ENCODE measurements at regions not wholly inside any gene's neighbourhood (a gene's known extent, or its start where the extent isn't known, plus 50 kb on each side); places are given as distances from the start of the nearest gene placed in this dataset.
"Not testable (repeated sequence)": the region's sequence is repeated elsewhere in the genome, so short reads cannot be mapped to it uniquely, and the experiment has no call there.

DNA sequence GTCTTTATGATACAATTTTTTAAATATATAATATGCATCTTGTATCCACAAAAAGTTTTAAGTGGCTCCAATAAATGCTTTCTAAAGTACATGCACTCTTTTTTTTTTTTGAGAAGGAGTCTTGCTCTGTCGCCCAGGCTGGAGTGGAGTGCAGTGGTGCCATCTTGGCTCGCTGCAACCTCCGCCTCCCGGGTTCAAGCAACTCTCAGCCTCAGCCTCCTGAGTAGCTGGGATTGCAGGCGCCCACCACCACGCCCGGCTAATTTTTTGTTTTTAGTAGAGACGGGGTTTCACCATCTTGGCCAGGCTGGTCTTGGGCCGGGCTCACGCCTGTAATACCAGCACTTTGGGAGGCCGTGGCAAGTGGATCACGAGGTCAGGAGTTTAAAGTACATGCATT, 832.8 kb upstream of the MIR17HG start:
- POLR2A ChIA-PET; H3K27ac ChIP-seq (ENCODE audit: insufficient read depth in 1 of 2, low read depth in 1 of 2, low read length in 2 of 2, poor library complexity in 1 of 2, severe bottlenecking in 2 of 2); H3K9me3 ChIP-seq (ENCODE audit: control extremely low read depth in 1 of 5, control insufficient read depth in 4 of 5, insufficient read depth in 2 of 5, low read depth in 1 of 5, low read length in 4 of 5); H3K36me3 ChIP-seq (ENCODE audit: control insufficient read depth in 4 of 4, insufficient read depth in 4 of 4, low read length in 3 of 4); H3K27me3 ChIP-seq (replicated peaks in 2 of 5; ENCODE audit: control insufficient read depth in 4 of 5, insufficient read depth in 5 of 5, low read length in 4 of 5); DNase-seq; H3K4me3 ChIP-seq (ENCODE audit: control insufficient read depth in 1 of 7, extremely low read depth in 1 of 7, insufficient read depth in 4 of 7, low read depth in 2 of 7, low read length in 6 of 7); H3K4me1 ChIP-seq (ENCODE audit: control extremely low read depth in 1 of 4, control insufficient read depth in 4 of 4, insufficient read depth in 4 of 4, low read length in 3 of 4); CTCF ChIA-PET: not testable (repeated sequence)
- WGBS (ENCODE audit: insufficient coverage), result 99% methylated on average over 11 of the region's 12 CpGs

GRCh38 chr13:90518417-90518816, 829.1 kb upstream of the MIR17HG start:
- Histone ChIP-seq H3K9me3 (ENCODE audit: control extremely low read depth in 1 of 5, control insufficient read depth in 4 of 5, insufficient read depth in 2 of 5, low read depth in 1 of 5, low read length in 4 of 5) (peaks cover 0 to 19% (median 3%) of the 10 kb centered on the region in 5 experiments), H3K27me3 (replicated peaks in 2 of 5; ENCODE audit: control insufficient read depth in 4 of 5, insufficient read depth in 5 of 5, low read length in 4 of 5) (no peaks in the 10 kb centered on the region)
- POLR2A ChIA-PET, result no interaction called here

GRCh38 chr13:90519157-90519556, 828.3 kb upstream of the MIR17HG start:
- no peaks in the 10 kb centered on the region for H3K4me1 ChIP-seq (ENCODE audit: control extremely low read depth in 1 of 4, control insufficient read depth in 4 of 4, insufficient read depth in 4 of 4, low read length in 3 of 4)
- H3K27me3 ChIP-seq (replicated peaks in 2 of 5; ENCODE audit: control insufficient read depth in 4 of 5, insufficient read depth in 5 of 5, low read length in 4 of 5), result no peaks in the 10 kb centered on the region
- peaks cover 0 to 19% (median 3%) of the 10 kb centered on the region in 5 experiments for H3K9me3 ChIP-seq (ENCODE audit: control extremely low read depth in 1 of 5, control insufficient read depth in 4 of 5, insufficient read depth in 2 of 5, low read depth in 1 of 5, low read length in 4 of 5)
- DNase-seq, result no peak
- H3K27ac ChIP-seq (ENCODE audit: insufficient read depth in 1 of 2, low read depth in 1 of 2, low read length in 2 of 2, poor library complexity in 1 of 2, severe bottlenecking in 2 of 2), result no peak overlapping the region
- 50% methylated on average over 2 of the region's 3 CpGs for WGBS (ENCODE audit: insufficient coverage)
- H3K36me3 ChIP-seq (ENCODE audit: control insufficient read depth in 4 of 4, insufficient read depth in 4 of 4, low read length in 3 of 4), result no peaks in the 10 kb centered on the region
- H3K4me3 ChIP-seq (ENCODE audit: control insufficient read depth in 1 of 7, extremely low read depth in 1 of 7, insufficient read depth in 4 of 7, low read depth in 2 of 7, low read length in 6 of 7), result no peak overlapping the region
- ChIA-PET CTCF (no interaction called here), POLR2A (no interaction called here)

More at GRCh38 chr13:90518417-90518816, 829.1 kb upstream of the MIR17HG start:
- Histone ChIP-seq H3K27ac (ENCODE audit: insufficient read depth in 1 of 2, low read depth in 1 of 2, low read length in 2 of 2, poor library complexity in 1 of 2, severe bottlenecking in 2 of 2) (no peak overlapping the region), H3K36me3 (ENCODE audit: control insufficient read depth in 4 of 4, insufficient read depth in 4 of 4, low read length in 3 of 4) (no peaks in the 10 kb centered on the region), H3K4me3 (ENCODE audit: control insufficient read depth in 1 of 7, extremely low read depth in 1 of 7, insufficient read depth in 4 of 7, low read depth in 2 of 7, low read length in 6 of 7) (no peak overlapping the region), H3K4me1 (ENCODE audit: control extremely low read depth in 1 of 4, control insufficient read depth in 4 of 4, insufficient read depth in 4 of 4, low read length in 3 of 4) (no peaks in the 10 kb centered on the region)
- no peak for DNase-seq
- CTCF ChIA-PET, result no interaction called here

GRCh38 chr13:90526711-90527110, 820.8 kb upstream of the MIR17HG start:
- DNase-seq, result peak in 1 of 3 donors; percentile 13
- 10% methylated on average over 1 of the region's 1 CpG for WGBS (ENCODE audit: insufficient coverage)
- no peak overlapping the region for H3K27ac ChIP-seq (ENCODE audit: insufficient read depth in 1 of 2, low read depth in 1 of 2, low read length in 2 of 2, poor library complexity in 1 of 2, severe bottlenecking in 2 of 2)
- no peaks in the 10 kb centered on the region for H3K27me3 ChIP-seq (replicated peaks in 2 of 5; ENCODE audit: control insufficient read depth in 4 of 5, insufficient read depth in 5 of 5, low read length in 4 of 5)
- POLR2A ChIA-PET, result no interaction called here
- no peaks in the 10 kb centered on the region for H3K36me3 ChIP-seq (ENCODE audit: control insufficient read depth in 4 of 4, insufficient read depth in 4 of 4, low read length in 3 of 4)
- peaks cover 0 to 11% (median 0%) of the 10 kb centered on the region in 5 experiments for H3K9me3 ChIP-seq (ENCODE audit: control extremely low read depth in 1 of 5, control insufficient read depth in 4 of 5, insufficient read depth in 2 of 5, low read depth in 1 of 5, low read length in 4 of 5)
- H3K4me1 ChIP-seq (ENCODE audit: control extremely low read depth in 1 of 4, control insufficient read depth in 4 of 4, insufficient read depth in 4 of 4, low read length in 3 of 4), result peaks cover 0 to 7% (median 5%) of the 10 kb centered on the region in 4 experiments
- H3K4me3 ChIP-seq (ENCODE audit: control insufficient read depth in 1 of 7, extremely low read depth in 1 of 7, insufficient read depth in 4 of 7, low read depth in 2 of 7, low read length in 6 of 7), result no peak overlapping the region
- CTCF ChIA-PET, result interaction anchor here (1.3 kb wide), 1 partner anchor 14 kb away, joined by 4 read pairs; no protein-coding TSS in a partner anchor

DNA sequence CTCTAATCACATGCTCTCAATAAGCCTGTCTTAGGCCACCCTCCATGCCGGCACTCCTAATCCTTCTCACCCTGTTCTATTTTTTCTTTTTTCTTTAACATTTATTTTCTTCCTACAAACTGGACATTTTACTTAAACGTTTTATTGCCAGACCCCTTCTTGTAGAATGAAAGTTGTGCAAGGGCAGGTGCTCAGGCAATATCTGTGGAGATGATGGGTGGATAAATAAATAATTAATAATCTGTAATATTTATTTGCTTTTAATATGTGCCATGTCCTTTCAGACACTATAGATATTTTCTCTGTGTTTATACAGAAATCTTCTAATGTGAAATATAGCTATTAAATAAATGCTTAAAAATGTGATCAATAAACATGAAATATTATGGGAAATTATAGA, 815.7 kb upstream of the MIR17HG start:
- Histone ChIP-seq H3K9me3 (ENCODE audit: control extremely low read depth in 1 of 5, control insufficient read depth in 4 of 5, insufficient read depth in 2 of 5, low read depth in 1 of 5, low read length in 4 of 5) (no peaks in the 10 kb centered on the region), H3K27me3 (replicated peaks in 2 of 5; ENCODE audit: control insufficient read depth in 4 of 5, insufficient read depth in 5 of 5, low read length in 4 of 5) (no peaks in the 10 kb centered on the region), H3K4me1 (ENCODE audit: control extremely low read depth in 1 of 4, control insufficient read depth in 4 of 4, insufficient read depth in 4 of 4, low read length in 3 of 4) (peaks cover 0 to 5% (median 3%) of the 10 kb centered on the region in 4 experiments), H3K4me3 (ENCODE audit: control insufficient read depth in 1 of 7, extremely low read depth in 1 of 7, insufficient read depth in 4 of 7, low read depth in 2 of 7, low read length in 6 of 7) (no peak overlapping the region), H3K36me3 (ENCODE audit: control insufficient read depth in 4 of 4, insufficient read depth in 4 of 4, low read length in 3 of 4) (no peaks in the 10 kb centered on the region), H3K27ac (ENCODE audit: insufficient read depth in 1 of 2, low read depth in 1 of 2, low read length in 2 of 2, poor library complexity in 1 of 2, severe bottlenecking in 2 of 2) (no peak overlapping the region)
- POLR2A ChIA-PET, result no interaction called here
- no CpG with 5 or more reads among the region's 2 CpGs for WGBS (ENCODE audit: insufficient coverage)
- CTCF ChIA-PET, result no interaction called here
- no peak for DNase-seq

GRCh38 chr13:90532861-90533492, 814.5 kb upstream of the MIR17HG start:
- Histone ChIP-seq H3K36me3 (ENCODE audit: control insufficient read depth in 4 of 4, insufficient read depth in 4 of 4, low read length in 3 of 4) (no peaks in the 10 kb centered on the region), H3K27ac (ENCODE audit: insufficient read depth in 1 of 2, low read depth in 1 of 2, low read length in 2 of 2, poor library complexity in 1 of 2, severe bottlenecking in 2 of 2) (no peak overlapping the region), H3K27me3 (replicated peaks in 2 of 5; ENCODE audit: control insufficient read depth in 4 of 5, insufficient read depth in 5 of 5, low read length in 4 of 5) (no peaks in the 10 kb centered on the region), H3K4me3 (ENCODE audit: control insufficient read depth in 1 of 7, extremely low read depth in 1 of 7, insufficient read depth in 4 of 7, low read depth in 2 of 7, low read length in 6 of 7) (no peak overlapping the region), H3K9me3 (ENCODE audit: control extremely low read depth in 1 of 5, control insufficient read depth in 4 of 5, insufficient read depth in 2 of 5, low read depth in 1 of 5, low read length in 4 of 5) (no peaks in the 10 kb centered on the region), H3K4me1 (ENCODE audit: control extremely low read depth in 1 of 4, control insufficient read depth in 4 of 4, insufficient read depth in 4 of 4, low read length in 3 of 4) (no peaks in the 10 kb centered on the region)
- ChIA-PET CTCF (no interaction called here), POLR2A (no interaction called here)
- WGBS (ENCODE audit: insufficient coverage), result no CpG with 5 or more reads among the region's 2 CpGs
- DNase-seq, result no peak

GRCh38 chr13:90533866-90534265, 813.6 kb upstream of the MIR17HG start:
- no peaks in the 10 kb centered on the region for H3K27me3 ChIP-seq (replicated peaks in 2 of 5; ENCODE audit: control insufficient read depth in 4 of 5, insufficient read depth in 5 of 5, low read length in 4 of 5)
- H3K4me3 ChIP-seq (ENCODE audit: control insufficient read depth in 1 of 7, extremely low read depth in 1 of 7, insufficient read depth in 4 of 7, low read depth in 2 of 7, low read length in 6 of 7), result no peak overlapping the region
- H3K4me1 ChIP-seq (ENCODE audit: control extremely low read depth in 1 of 4, control insufficient read depth in 4 of 4, insufficient read depth in 4 of 4, low read length in 3 of 4), result no peaks in the 10 kb centered on the region
- no CpG with 5 or more reads among the region's 2 CpGs for WGBS (ENCODE audit: insufficient coverage)
- no peaks in the 10 kb centered on the region for H3K9me3 ChIP-seq (ENCODE audit: control extremely low read depth in 1 of 5, control insufficient read depth in 4 of 5, insufficient read depth in 2 of 5, low read depth in 1 of 5, low read length in 4 of 5)
- H3K36me3 ChIP-seq (ENCODE audit: control insufficient read depth in 4 of 4, insufficient read depth in 4 of 4, low read length in 3 of 4), result no peaks in the 10 kb centered on the region
- POLR2A ChIA-PET, result no interaction called here
- CTCF ChIA-PET, result no interaction called here
- no peak for DNase-seq
- no peak overlapping the region for H3K27ac ChIP-seq (ENCODE audit: insufficient read depth in 1 of 2, low read depth in 1 of 2, low read length in 2 of 2, poor library complexity in 1 of 2, severe bottlenecking in 2 of 2)
